Mammary epithelial cell (primary cell): ENCODE measurements at regions not wholly inside any gene's neighbourhood (a gene's known extent, or its start where the extent isn't known, plus 50 kb on each side); places are given as distances from the start of the nearest gene placed in this dataset.

Experiments
- CTCF ChIP-seq, 2 donors: IDR thresholded peaks in 1 of 2; conservative IDR thresholded peaks in 1 of 2; 2 replicates each; pipeline ENCODE4 v1.5.1; 2011 to 2012; ENCODE audit warnings: inconsistent platforms in 2 of 2, low read length in 2 of 2, mild to moderate bottlenecking in 2 of 2, control low read depth in 1 of 2, low read depth in 1 of 2; ENCODE audit not compliant: insufficient read depth in 1 of 2; ENCODE audit errors: extremely low read depth in 1 of 2
- EZH2 ChIP-seq: IDR thresholded peaks from 2 replicates; pipeline ENCODE4 v1.6.1; 2012; ENCODE audit warnings: low read length, inconsistent platforms, borderline replicate concordance

- no peak for TF ChIP-seq CTCF (conservative IDR thresholded peaks at IDR 0.05 in 1 of 2, IDR thresholded peaks at IDR 0.05 in 1 of 2; ENCODE audit: extremely low read depth in 1 of 2, insufficient read depth in 1 of 2, low read depth in 1 of 2, low read length in 2 of 2)
- no peak for TF ChIP-seq EZH2
Observed at GRCh38 chr5:145661737-145662485, 173.2 kb downstream of the PRELID2 start.
